ENCODE measurements at regions not wholly inside any gene's neighbourhood (a gene's known extent, or its start where the extent isn't known, plus 50 kb on each side); places are given as distances from the start of the nearest gene placed in this dataset.
A peak's percentile ranks its signal among the peaks of the same experiment; 100 is the strongest.

GRCh38 chrX:131595120-131595519 lies 51.2 kb downstream of the OR13H1 start:
- POLR2A ChIA-PET: no interaction called here
- H3K9me3 Mint-ChIP-seq: no peaks in the 10 kb centered on the region
- no peaks in the 10 kb centered on the region for H3K4me1 Mint-ChIP-seq
- DNase-seq: no peak
- H3K4me3 Mint-ChIP-seq: no peak overlapping the region
- H3K27ac Mint-ChIP-seq: no peak overlapping the region
- H3K27me3 Mint-ChIP-seq: no peaks in the 10 kb centered on the region
- H3K36me3 Mint-ChIP-seq (ENCODE audit: low read depth): no peaks in the 10 kb centered on the region
- CTCF ChIA-PET: no interaction called here

- H3K4me1 Mint-ChIP-seq: no peaks in the 10 kb centered on the region
- DNase-seq: no peak
- no peaks in the 10 kb centered on the region for H3K27me3 Mint-ChIP-seq
- no peak overlapping the region for H3K27ac Mint-ChIP-seq
- H3K4me3 Mint-ChIP-seq: no peak overlapping the region
- no peaks in the 10 kb centered on the region for H3K36me3 Mint-ChIP-seq (ENCODE audit: low read depth)
- CTCF ChIA-PET: no interaction called here
- POLR2A ChIA-PET: no interaction called here
- no peaks in the 10 kb centered on the region for H3K9me3 Mint-ChIP-seq
Observed at GRCh38 chrX:131607792-131608369, 64.0 kb downstream of the OR13H1 start.

- no peak overlapping the region for H3K4me3 Mint-ChIP-seq
- ChIA-PET CTCF (no interaction called here), POLR2A (no interaction called here)
- no peak for DNase-seq
- H3K27me3 Mint-ChIP-seq: no peaks in the 10 kb centered on the region
- no peaks in the 10 kb centered on the region for H3K4me1 Mint-ChIP-seq
- H3K36me3 Mint-ChIP-seq (ENCODE audit: low read depth): no peaks in the 10 kb centered on the region
- no peak overlapping the region for H3K27ac Mint-ChIP-seq
- no peaks in the 10 kb centered on the region for H3K9me3 Mint-ChIP-seq
Observed at GRCh38 chrX:131609480-131609879, 65.6 kb downstream of the OR13H1 start.

GRCh38 chrX:131613260-131613659 lies 69.4 kb downstream of the OR13H1 start:
- Mint-ChIP-seq H3K27ac (no peak overlapping the region), H3K27me3 (peaks cover 2% of the 10 kb centered on the region), H3K4me3 (no peak overlapping the region), H3K36me3 (ENCODE audit: low read depth) (no peaks in the 10 kb centered on the region), H3K4me1 (no peaks in the 10 kb centered on the region), H3K9me3 (no peaks in the 10 kb centered on the region)
- no peak for DNase-seq
- ChIA-PET POLR2A (no interaction called here), CTCF (no interaction called here)

- Mint-ChIP-seq H3K9me3 (no peaks in the 10 kb centered on the region), H3K4me3 (no peak overlapping the region), H3K27me3 (peaks cover 2% of the 10 kb centered on the region), H3K4me1 (no peaks in the 10 kb centered on the region), H3K36me3 (ENCODE audit: low read depth) (no peaks in the 10 kb centered on the region), H3K27ac (no peak overlapping the region)
- no peak for DNase-seq
- POLR2A ChIA-PET: no interaction called here
- CTCF ChIA-PET: no interaction called here
Observed at GRCh38 chrX:131614241-131614640, 70.4 kb downstream of the OR13H1 start.

GRCh38 chrX:131617182-131617581 lies 73.3 kb downstream of the OR13H1 start:
- H3K36me3 Mint-ChIP-seq (ENCODE audit: low read depth): no peaks in the 10 kb centered on the region
- ChIA-PET POLR2A (no interaction called here), CTCF (no interaction called here)
- no peaks in the 10 kb centered on the region for H3K4me1 Mint-ChIP-seq
- no peak overlapping the region for H3K27ac Mint-ChIP-seq
- no peaks in the 10 kb centered on the region for H3K9me3 Mint-ChIP-seq
- DNase-seq: no peak
- H3K27me3 Mint-ChIP-seq: peaks cover 6% of the 10 kb centered on the region
- H3K4me3 Mint-ChIP-seq: no peak overlapping the region

GRCh38 chrX:131621650-131622049 lies 77.8 kb downstream of the OR13H1 start:
- Mint-ChIP-seq H3K4me1 (no peaks in the 10 kb centered on the region), H3K36me3 (ENCODE audit: low read depth) (no peaks in the 10 kb centered on the region), H3K27me3 (peaks cover 7% of the 10 kb centered on the region), H3K27ac (no peak overlapping the region), H3K9me3 (no peaks in the 10 kb centered on the region), H3K4me3 (no peak overlapping the region)
- ChIA-PET CTCF (no interaction called here), POLR2A (no interaction called here)
- DNase-seq: no peak

- Mint-ChIP-seq H3K9me3 (no peaks in the 10 kb centered on the region), H3K27me3 (peaks cover 20% of the 10 kb centered on the region)
- CTCF ChIA-PET: no interaction called here
Observed at GRCh38 chrX:131626681-131627296, 82.9 kb downstream of the OR13H1 start.

GRCh38 chrX:131630534-131630933 lies 86.7 kb downstream of the OR13H1 start:
- POLR2A ChIA-PET: no interaction called here
- H3K4me3 Mint-ChIP-seq: no peak overlapping the region

More at GRCh38 chrX:131626681-131627296, 82.9 kb downstream of the OR13H1 start:
- DNase-seq: no peak
- Mint-ChIP-seq H3K4me1 (no peaks in the 10 kb centered on the region), H3K27ac (no peak overlapping the region), H3K36me3 (ENCODE audit: low read depth) (no peaks in the 10 kb centered on the region), H3K4me3 (no peak overlapping the region)
- POLR2A ChIA-PET: no interaction called here

GRCh38 chrX:131633285-131633917 lies 89.5 kb downstream of the OR13H1 start:
- peaks cover 2% of the 10 kb centered on the region for H3K27me3 Mint-ChIP-seq
- H3K27ac Mint-ChIP-seq: no peak overlapping the region
- peak; percentile 57 for DNase-seq
- ChIA-PET POLR2A (no interaction called here), CTCF (no interaction called here)
- H3K4me1 Mint-ChIP-seq: no peaks in the 10 kb centered on the region
- H3K4me3 Mint-ChIP-seq: no peak overlapping the region
- H3K36me3 Mint-ChIP-seq (ENCODE audit: low read depth): no peaks in the 10 kb centered on the region
- no peaks in the 10 kb centered on the region for H3K9me3 Mint-ChIP-seq

More at GRCh38 chrX:131630534-131630933, 86.7 kb downstream of the OR13H1 start:
- Mint-ChIP-seq H3K27me3 (peaks cover 16% of the 10 kb centered on the region), H3K36me3 (ENCODE audit: low read depth) (no peaks in the 10 kb centered on the region), H3K27ac (no peak overlapping the region), H3K4me1 (no peaks in the 10 kb centered on the region), H3K9me3 (no peaks in the 10 kb centered on the region)
- DNase-seq: no peak
- CTCF ChIA-PET: no interaction called here

- POLR2A ChIA-PET: no interaction called here
- DNase-seq: no peak
- Mint-ChIP-seq H3K27me3 (no peaks in the 10 kb centered on the region), H3K9me3 (no peaks in the 10 kb centered on the region), H3K27ac (no peak overlapping the region), H3K36me3 (ENCODE audit: low read depth) (no peaks in the 10 kb centered on the region), H3K4me3 (no peak overlapping the region), H3K4me1 (no peaks in the 10 kb centered on the region)
- CTCF ChIA-PET: no interaction called here
Observed at GRCh38 chrX:131634900-131635299, 91.0 kb downstream of the OR13H1 start.

- ChIA-PET CTCF (no interaction called here), POLR2A (no interaction called here)
- no peaks in the 10 kb centered on the region for H3K27me3 Mint-ChIP-seq
- DNase-seq: no peak
- no peaks in the 10 kb centered on the region for H3K36me3 Mint-ChIP-seq (ENCODE audit: low read depth)
- H3K27ac Mint-ChIP-seq: no peak overlapping the region
- no peak overlapping the region for H3K4me3 Mint-ChIP-seq
- no peaks in the 10 kb centered on the region for H3K9me3 Mint-ChIP-seq
- H3K4me1 Mint-ChIP-seq: no peaks in the 10 kb centered on the region
Observed at GRCh38 chrX:131646106-131646505, 102.2 kb downstream of the OR13H1 start.

- no peak for DNase-seq
- no peaks in the 10 kb centered on the region for H3K9me3 Mint-ChIP-seq
- CTCF ChIA-PET: no interaction called here
- H3K27ac Mint-ChIP-seq: no peak overlapping the region
- no peak overlapping the region for H3K4me3 Mint-ChIP-seq
- POLR2A ChIA-PET: no interaction called here
- H3K36me3 Mint-ChIP-seq (ENCODE audit: low read depth): no peaks in the 10 kb centered on the region
- peaks cover 7% of the 10 kb centered on the region for H3K27me3 Mint-ChIP-seq
- no peaks in the 10 kb centered on the region for H3K4me1 Mint-ChIP-seq
Observed at GRCh38 chrX:131649741-131650140, 105.9 kb downstream of the OR13H1 start.

Measured in activated CD4-positive, alpha-beta T cell treated with anti-CD3 and anti-CD28 coated beads, Interleukin-2, amount 10 ng/mL, durations not matched to agents 7 days and 5 days (primary cell).